Spinal cord (tissue), 9 donors: ENCODE measurements at regions not wholly inside any gene's neighbourhood (a gene's known extent, or its start where the extent isn't known, plus 50 kb on each side); places are given as distances from the start of the nearest gene placed in this dataset.

Experiments
- DNase-seq, 6 donors: peaks; one replicate each; pipeline versions ENCODE4 v3.0.0 to v3.0.0-alpha.2; 2013 to 2015; ENCODE audit warnings: low spot score in 6 of 6, low read depth in 4 of 6
- H3K27ac ChIP-seq: one replicate; pipeline ENCODE4 v1.5.1; 2013; ENCODE audit warnings: low read depth, low read length, control low read depth
- H3K27me3 ChIP-seq: one replicate; pipeline ENCODE4 v1.6.1; 2013; ENCODE audit warnings: low read length; ENCODE audit not compliant: control insufficient read depth, insufficient read depth
- H3K36me3 ChIP-seq: one replicate; pipeline ENCODE4 v1.6.1; 2013; ENCODE audit warnings: low read length; ENCODE audit not compliant: control insufficient read depth, insufficient read depth
- H3K4me1 ChIP-seq: one replicate; pipeline ENCODE4 v1.6.1; 2013; ENCODE audit warnings: low read length; ENCODE audit not compliant: control insufficient read depth, insufficient read depth
- H3K4me3 ChIP-seq: one replicate; pipeline ENCODE4 v1.5.1; 2013; ENCODE audit warnings: low read depth, low read length, control low read depth
- H3K9me3 ChIP-seq: one replicate; pipeline ENCODE4 v1.6.1; 2013; ENCODE audit warnings: low read length; ENCODE audit not compliant: control insufficient read depth, insufficient read depth
- WGBS: methylation state at CpG from one replicate; pipeline ENCODE4 v1.1.5; 2013; ENCODE audit warnings: missing lambda C conversion rate; ENCODE audit not compliant: insufficient coverage; 5-methylcytosine and 5-hydroxymethylcytosine counted together
- donor health status: healthy.

GRCh38 chr6:18785810-18786490, 398.8 kb downstream of the RNF144B start:
- 100% methylated on average over 1 of the region's 2 CpGs for WGBS

GRCh38 chr6:18792866-18793265, 405.7 kb downstream of the RNF144B start:
- Histone ChIP-seq H3K36me3 (no peaks in the 10 kb centered on the region), H3K4me1 (no peaks in the 10 kb centered on the region), H3K4me3 (no peak overlapping the region), H3K27ac (no peak overlapping the region), H3K27me3 (no peaks in the 10 kb centered on the region), H3K9me3 (no peaks in the 10 kb centered on the region)
- peak in 1 of 6 donors; percentile 67 for DNase-seq
- no CpG with 5 or more reads among the region's 3 CpGs for WGBS

More at GRCh38 chr6:18785810-18786490, 398.8 kb downstream of the RNF144B start:
- Histone ChIP-seq H3K27me3 (no peaks in the 10 kb centered on the region), H3K9me3 (no peaks in the 10 kb centered on the region), H3K4me3 (no peak overlapping the region), H3K36me3 (no peaks in the 10 kb centered on the region), H3K27ac (no peak overlapping the region), H3K4me1 (no peaks in the 10 kb centered on the region)
- no peak for DNase-seq

DNA sequence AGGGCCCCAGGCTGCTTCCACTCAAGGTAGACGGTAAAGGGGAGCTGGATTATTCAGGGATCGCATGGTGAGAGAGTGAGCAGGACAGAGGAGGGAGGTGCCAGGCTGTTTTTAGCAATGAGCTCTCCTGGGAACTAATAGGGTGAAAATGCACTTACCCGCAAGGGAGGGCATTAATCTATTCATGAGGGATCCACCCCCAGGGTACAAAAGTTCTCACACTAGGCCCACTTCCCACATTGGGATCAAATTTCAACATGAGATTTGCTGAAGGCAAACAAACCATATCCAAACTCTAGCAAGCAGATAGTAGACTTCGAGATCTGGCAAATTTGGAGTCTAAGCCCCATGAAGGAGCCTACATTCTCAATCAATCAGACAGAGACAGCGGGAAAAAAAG, 408.6 kb downstream of the RNF144B start:
- 100% methylated on average over 4 of the region's 5 CpGs for WGBS
- no peaks in the 10 kb centered on the region for H3K4me1 ChIP-seq

GRCh38 chr6:18820725-18821124, 433.6 kb downstream of the RNF144B start:
- Histone ChIP-seq H3K9me3 (peaks cover 4% of the 10 kb centered on the region), H3K4me3 (no peak overlapping the region), H3K4me1 (no peaks in the 10 kb centered on the region), H3K27me3 (no peaks in the 10 kb centered on the region), H3K27ac (no peak overlapping the region), H3K36me3 (no peaks in the 10 kb centered on the region)
- 50% methylated on average over 2 of the region's 3 CpGs for WGBS
- DNase-seq = no peak

More for the DNA sequence above, 408.6 kb downstream of the RNF144B start:
- Histone ChIP-seq H3K27me3 (no peaks in the 10 kb centered on the region), H3K4me3 (no peak overlapping the region), H3K9me3 (no peaks in the 10 kb centered on the region), H3K36me3 (no peaks in the 10 kb centered on the region), H3K27ac (no peak overlapping the region)
- DNase-seq = no peak

DNA sequence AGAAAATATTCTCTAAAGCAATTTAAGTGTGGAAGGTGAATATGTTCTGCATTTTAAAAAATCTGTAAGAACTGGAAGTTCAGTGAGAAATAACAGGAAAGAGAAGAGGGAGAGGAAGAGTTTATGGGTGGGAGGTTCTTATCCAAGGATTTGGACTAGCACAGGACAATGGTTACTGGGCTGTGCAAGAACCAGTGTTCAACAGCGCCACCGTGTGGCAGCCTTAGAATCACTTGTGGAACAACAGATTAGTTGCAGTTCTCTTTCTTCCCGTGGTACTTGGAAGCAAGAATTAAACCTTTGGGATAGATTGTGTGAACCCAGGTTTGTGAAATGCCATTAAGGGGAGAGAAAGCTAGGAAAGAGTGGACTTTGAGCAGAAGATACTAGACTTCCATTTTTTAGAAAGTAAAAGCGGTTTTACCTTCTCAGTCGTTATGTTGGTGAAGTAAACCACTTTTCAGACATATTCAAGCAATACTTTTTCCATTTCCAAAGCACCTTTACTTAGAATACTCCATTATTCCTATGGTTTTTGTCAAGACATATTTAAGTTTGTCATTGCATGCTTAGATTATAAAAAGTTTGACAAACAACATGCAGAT, 436.7 kb downstream of the RNF144B start:
- no peak for DNase-seq
- Histone ChIP-seq H3K4me1 (no peaks in the 10 kb centered on the region), H3K27ac (no peak overlapping the region), H3K36me3 (no peaks in the 10 kb centered on the region), H3K9me3 (peaks cover 4% of the 10 kb centered on the region), H3K4me3 (no peak overlapping the region), H3K27me3 (no peaks in the 10 kb centered on the region)
- 24% methylated on average over 3 of the region's 5 CpGs for WGBS

DNA sequence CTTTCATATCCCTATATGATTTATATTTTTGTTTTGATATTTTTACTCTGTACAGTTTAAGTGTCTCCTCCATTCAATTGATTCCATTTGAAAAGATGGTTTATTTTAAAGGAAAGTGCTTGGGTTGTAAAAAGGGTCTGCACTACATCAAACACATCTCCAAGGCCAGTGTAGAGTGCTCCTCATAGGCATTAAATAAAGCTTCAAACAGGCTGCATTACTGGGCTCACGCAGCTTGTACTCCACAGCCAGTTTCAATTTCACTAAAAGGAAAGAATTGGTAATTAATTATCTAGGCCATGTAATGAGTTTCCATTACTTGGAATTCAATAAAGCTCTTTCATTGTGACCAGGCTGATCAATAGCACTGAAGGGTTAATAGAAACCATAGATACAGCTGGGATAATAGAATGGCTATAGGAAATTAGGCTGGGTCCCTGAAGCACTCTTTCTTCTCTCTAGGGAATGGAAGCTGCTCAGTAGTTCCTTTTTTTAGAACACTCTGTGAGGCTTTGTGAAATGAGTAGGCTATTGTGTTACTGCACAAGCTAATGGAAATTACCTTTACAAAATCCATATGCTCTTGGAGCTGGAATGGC, 442.2 kb downstream of the RNF144B start:
- H3K36me3 ChIP-seq = no peaks in the 10 kb centered on the region
- no peak overlapping the region for H3K27ac ChIP-seq
- no peaks in the 10 kb centered on the region for H3K9me3 ChIP-seq
- WGBS = no CpG with 5 or more reads among the region's 1 CpG
- H3K4me3 ChIP-seq = no peak overlapping the region
- no peaks in the 10 kb centered on the region for H3K27me3 ChIP-seq
- peak in 1 of 6 donors; percentile 75 for DNase-seq
- H3K4me1 ChIP-seq = no peaks in the 10 kb centered on the region

GRCh38 chr6:18835976-18836375, 448.8 kb downstream of the RNF144B start:
- DNase-seq = no peak
- H3K27me3 ChIP-seq = no peaks in the 10 kb centered on the region
- 98% methylated on average over 7 of the region's 9 CpGs for WGBS
- no peaks in the 10 kb centered on the region for H3K36me3 ChIP-seq
- no peaks in the 10 kb centered on the region for H3K9me3 ChIP-seq
- no peaks in the 10 kb centered on the region for H3K4me1 ChIP-seq
- no peak overlapping the region for H3K27ac ChIP-seq
- H3K4me3 ChIP-seq = no peak overlapping the region

DNA sequence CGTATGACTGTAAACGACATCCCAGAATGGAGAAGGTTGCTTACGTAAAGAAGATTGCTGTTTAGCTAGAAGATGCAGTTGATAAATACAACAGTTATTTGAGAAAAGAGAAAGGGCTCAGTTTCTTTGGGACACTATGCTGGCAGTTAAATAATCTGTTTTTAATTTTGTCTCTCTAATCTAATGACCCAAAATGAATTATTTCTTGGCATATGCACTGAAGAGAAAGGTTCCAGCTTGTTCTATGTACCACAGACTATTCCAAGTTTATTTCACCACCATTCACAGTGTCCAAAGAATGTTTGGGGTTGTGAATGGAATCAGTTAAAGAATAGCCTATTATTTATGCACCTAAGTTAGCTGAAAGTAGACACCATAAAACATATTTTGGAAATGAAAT, 449.9 kb downstream of the RNF144B start:
- 63% methylated on average over 3 of the region's 3 CpGs for WGBS
- DNase-seq = no peak
- Histone ChIP-seq H3K27ac (no peak overlapping the region), H3K4me1 (no peaks in the 10 kb centered on the region), H3K36me3 (no peaks in the 10 kb centered on the region), H3K4me3 (no peak overlapping the region), H3K27me3 (no peaks in the 10 kb centered on the region), H3K9me3 (no peaks in the 10 kb centered on the region)

- Histone ChIP-seq H3K36me3 (no peaks in the 10 kb centered on the region), H3K4me1 (no peaks in the 10 kb centered on the region), H3K27me3 (no peaks in the 10 kb centered on the region), H3K9me3 (no peaks in the 10 kb centered on the region), H3K27ac (no peak overlapping the region), H3K4me3 (no peak overlapping the region)
- 78% methylated on average over 1 of the region's 1 CpG for WGBS
- DNase-seq = peak in 1 of 6 donors; percentile 68
Observed at GRCh38 chr6:18842534-18842933, 455.4 kb downstream of the RNF144B start.

GRCh38 chr6:18845896-18846295, 458.7 kb downstream of the RNF144B start:
- Histone ChIP-seq H3K27ac (no peak overlapping the region), H3K27me3 (no peaks in the 10 kb centered on the region), H3K9me3 (no peaks in the 10 kb centered on the region), H3K4me1 (no peaks in the 10 kb centered on the region), H3K4me3 (no peak overlapping the region), H3K36me3 (no peaks in the 10 kb centered on the region)
- DNase-seq = no peak
- WGBS = no CpG with 5 or more reads among the region's 1 CpG
